ENCODE measurements at regions not wholly inside any gene's neighbourhood (a gene's known extent, or its start where the extent isn't known, plus 50 kb on each side); places are given as distances from the start of the nearest gene placed in this dataset.

DNA sequence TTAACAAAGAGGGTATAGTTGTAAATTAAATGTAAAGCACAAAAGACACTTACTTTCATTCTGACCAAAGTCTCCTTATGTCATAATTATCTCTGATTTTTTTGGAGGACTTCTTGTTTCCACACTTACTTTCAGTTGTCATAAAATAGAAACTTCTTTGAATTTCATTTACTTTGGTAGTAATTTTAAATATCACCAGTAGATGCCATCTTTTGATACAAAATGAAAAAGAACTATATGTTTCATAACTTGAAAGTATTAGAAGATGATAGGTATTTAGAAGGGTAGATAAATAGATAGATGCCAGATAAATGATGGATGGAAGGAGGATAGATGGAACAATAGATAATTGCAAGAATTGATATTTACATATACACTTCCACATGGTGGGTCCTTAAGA lies 1865.3 kb upstream of the CDH9 start:
- TF ChIP-seq, protein P1, sequence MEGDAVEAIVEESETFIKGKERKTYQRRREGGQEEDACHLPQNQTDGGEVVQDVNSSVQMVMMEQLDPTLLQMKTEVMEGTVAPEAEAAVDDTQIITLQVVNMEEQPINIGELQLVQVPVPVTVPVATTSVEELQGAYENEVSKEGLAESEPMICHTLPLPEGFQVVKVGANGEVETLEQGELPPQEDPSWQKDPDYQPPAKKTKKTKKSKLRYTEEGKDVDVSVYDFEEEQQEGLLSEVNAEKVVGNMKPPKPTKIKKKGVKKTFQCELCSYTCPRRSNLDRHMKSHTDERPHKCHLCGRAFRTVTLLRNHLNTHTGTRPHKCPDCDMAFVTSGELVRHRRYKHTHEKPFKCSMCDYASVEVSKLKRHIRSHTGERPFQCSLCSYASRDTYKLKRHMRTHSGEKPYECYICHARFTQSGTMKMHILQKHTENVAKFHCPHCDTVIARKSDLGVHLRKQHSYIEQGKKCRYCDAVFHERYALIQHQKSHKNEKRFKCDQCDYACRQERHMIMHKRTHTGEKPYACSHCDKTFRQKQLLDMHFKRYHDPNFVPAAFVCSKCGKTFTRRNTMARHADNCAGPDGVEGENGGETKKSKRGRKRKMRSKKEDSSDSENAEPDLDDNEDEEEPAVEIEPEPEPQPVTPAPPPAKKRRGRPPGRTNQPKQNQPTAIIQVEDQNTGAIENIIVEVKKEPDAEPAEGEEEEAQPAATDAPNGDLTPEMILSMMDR (IDR thresholded peaks at IDR 0.05) = no peak
- TF ChIP-seq POLR2A (IDR thresholded peaks at IDR 0.05) (no peak), POLR2AphosphoS5 (IDR thresholded peaks at IDR 0.05; ENCODE audit: insufficient read depth in 1 of 2, low read depth in 1 of 2) (no peak)
